ENCODE measurements at regions not wholly inside any gene's neighbourhood (a gene's known extent, or its start where the extent isn't known, plus 50 kb on each side); places are given as distances from the start of the nearest gene placed in this dataset.

GRCh38 chr5:57550132-57550531 lies 67.5 kb upstream of the ACTBL2 start:
- DNase-seq (ENCODE audit: low spot score): no peak

GRCh38 chr5:57549566-57549965 lies 67.0 kb upstream of the ACTBL2 start:
- no peak for DNase-seq (ENCODE audit: low spot score)

GRCh38 chr5:57540823-57541222 lies 58.2 kb upstream of the ACTBL2 start:
- no peak for DNase-seq (ENCODE audit: low spot score)

- DNase-seq (ENCODE audit: low spot score): peak; percentile 32
Observed at GRCh38 chr5:57539281-57539701, 56.7 kb upstream of the ACTBL2 start.

GRCh38 chr5:57538341-57538955 lies 55.8 kb upstream of the ACTBL2 start:
- peak; percentile 84 for DNase-seq (ENCODE audit: low spot score)

- no peak for DNase-seq (ENCODE audit: low spot score)
Observed at GRCh38 chr5:57537811-57538210, 55.2 kb upstream of the ACTBL2 start.

- DNase-seq (ENCODE audit: low spot score): peak; percentile 47
Observed at GRCh38 chr5:57532513-57533497, 50.2 kb upstream of the ACTBL2 start.

All from GM03348 (cell line).